Bronchial epithelial cell (primary cell): ENCODE measurements at regions not wholly inside any gene's neighbourhood (a gene's known extent, or its start where the extent isn't known, plus 50 kb on each side); places are given as distances from the start of the nearest gene placed in this dataset.
"Not testable (repeated sequence)": the region's sequence is repeated elsewhere in the genome, so short reads cannot be mapped to it uniquely, and the experiment has no call there.

Source experiments
- DNase-seq: peaks from one replicate; pipeline ENCODE4 v3.0.0-alpha.2; 2010; ENCODE audit warnings: low read depth
- FAIRE-seq: peaks from 2 replicates; lab custom pipeline; 2011; peaks lifted over from hg19 to GRCh38; lab: Jason Lieb, UNC
- H3K27me3 ChIP-seq: 2 replicates; pipeline ENCODE4 v1.5.1; 2011; ENCODE audit warnings: low read length; ENCODE audit not compliant: control insufficient read depth, insufficient read depth
- H3K36me3 ChIP-seq: 2 replicates; pipeline ENCODE4 v1.5.1; 2011; ENCODE audit warnings: low read length; ENCODE audit not compliant: control insufficient read depth, insufficient read depth
- H3K4me3 ChIP-seq: 2 replicates; pipeline ENCODE4 v1.5.1; 2011; ENCODE audit warnings: mild to moderate bottlenecking, low read depth, low read length, control low read depth
- CTCF ChIP-seq: IDR thresholded peaks from 2 replicates; pipeline ENCODE4 v1.5.1; 2011; ENCODE audit warnings: mild to moderate bottlenecking, moderate library complexity, low read length, control low read depth, inconsistent platforms; ENCODE audit not compliant: insufficient read depth, severe bottlenecking

GRCh38 chr1:96557336-96557735 is 164.2 kb upstream of the PTBP2 start:
- DNase-seq (no peak), FAIRE-seq (no peak)
- TF ChIP-seq CTCF, result no peak

GRCh38 chr1:96558635-96559034 is 162.9 kb upstream of the PTBP2 start:
- Histone ChIP-seq H3K36me3 (no peaks in the 10 kb centered on the region), H3K27me3 (no peaks in the 10 kb centered on the region), H3K4me3 (no peak overlapping the region)
- DNase-seq (no peak), FAIRE-seq (no peak)
- TF ChIP-seq CTCF, result no peak

More at GRCh38 chr1:96557336-96557735, 164.2 kb upstream of the PTBP2 start:
- H3K27me3 ChIP-seq, result no peaks in the 10 kb centered on the region
- no peaks in the 10 kb centered on the region for H3K36me3 ChIP-seq
- no peak overlapping the region for H3K4me3 ChIP-seq

GRCh38 chr1:96559181-96559580 is 162.4 kb upstream of the PTBP2 start:
- no peaks in the 10 kb centered on the region for H3K36me3 ChIP-seq
- no peaks in the 10 kb centered on the region for H3K27me3 ChIP-seq
- TF ChIP-seq CTCF, result no peak
- no peak for FAIRE-seq
- no peak overlapping the region for H3K4me3 ChIP-seq
- DNase-seq, result no peak

- FAIRE-seq (peak; percentile 85), DNase-seq (peak; percentile 95)
- Histone ChIP-seq H3K4me3 (no peak overlapping the region), H3K27me3 (no peaks in the 10 kb centered on the region), H3K36me3 (no peaks in the 10 kb centered on the region)
- no peak for TF ChIP-seq CTCF
Observed at GRCh38 chr1:96559707-96560596, 161.6 kb upstream of the PTBP2 start.

- H3K36me3 ChIP-seq, result no peaks in the 10 kb centered on the region
- no peak overlapping the region for H3K4me3 ChIP-seq
- no peak for DNase-seq
- H3K27me3 ChIP-seq, result no peaks in the 10 kb centered on the region
- TF ChIP-seq CTCF, result no peak
- FAIRE-seq, result no peak
Observed at GRCh38 chr1:96562094-96562493, 159.5 kb upstream of the PTBP2 start.

- H3K27me3 ChIP-seq, FAIRE-seq, H3K4me3 ChIP-seq, DNase-seq, H3K36me3 ChIP-seq: not testable (repeated sequence)
Observed at GRCh38 chr1:96564401-96564800, 157.2 kb upstream of the PTBP2 start.
